WTC11 (cell line): ENCODE measurements at regions not wholly inside any gene's neighbourhood (a gene's known extent, or its start where the extent isn't known, plus 50 kb on each side); places are given as distances from the start of the nearest gene placed in this dataset.

Experiments used
- CTCF ChIP-seq: fragments of 200-600 bp; IDR thresholded peaks from 2 replicates; pipeline ENCODE4 v1.8.0; 2022; ENCODE audit warnings: antibody characterized with exemption
- E2F5 ChIP-seq: sonication (generic); formaldehyde crosslinking; IDR thresholded peaks from 2 replicates; pipeline ENCODE4 v1.8.1; 2022; ENCODE audit warnings: mild to moderate bottlenecking, moderate library complexity, missing genetic modification reagents
- ESRRA ChIP-seq: sonication (generic); formaldehyde crosslinking; IDR thresholded peaks from 2 replicates; pipeline ENCODE4 v1.8.1; 2022; ENCODE audit warnings: mild to moderate bottlenecking, missing genetic modification reagents, borderline replicate concordance
- FOXK1 ChIP-seq: sonication (generic); formaldehyde crosslinking; IDR thresholded peaks from 2 replicates; pipeline ENCODE4 v1.8.0; 2022; ENCODE audit warnings: mild to moderate bottlenecking, moderate library complexity, missing genetic modification reagents
- JAZF1 ChIP-seq: fragments of 250-450 bp; sonication (Bioruptor Pico); IDR thresholded peaks from 2 replicates; pipeline ENCODE4 v1.9.0; 2021; ENCODE audit warnings: moderate library complexity, mild to moderate bottlenecking, inconsistent platforms
- JUN ChIP-seq: sonication (generic); formaldehyde crosslinking; IDR thresholded peaks from 2 replicates; pipeline ENCODE4 v1.8.0; 2023; ENCODE audit warnings: mild to moderate bottlenecking, missing genetic modification reagents
- SP1 ChIP-seq: sonication (generic); formaldehyde crosslinking; conservative IDR thresholded peaks from 2 replicates; pipeline ENCODE4 v1.8.1; 2022; ENCODE audit warnings: missing genetic modification reagents
- TEAD4 ChIP-seq: sonication (generic); formaldehyde crosslinking; IDR thresholded peaks from 2 replicates; pipeline ENCODE4 v1.8.0; 2022; ENCODE audit warnings: mild to moderate bottlenecking, missing genetic modification reagents
- USF1 ChIP-seq: sonication (generic); formaldehyde crosslinking; IDR thresholded peaks from 2 replicates; pipeline ENCODE4 v1.8.0; 2022; ENCODE audit warnings: mild to moderate bottlenecking, missing genetic modification reagents

- TF ChIP-seq CTCF (no peak), TEAD4 (CRISPR knock-in tag) (no peak), JUN (CRISPR knock-in tag) (no peak), ESRRA (CRISPR knock-in tag) (no peak), USF1 (CRISPR knock-in tag) (no peak), JAZF1 (CRISPR knock-in tag) (no peak), SP1 (CRISPR knock-in tag) (no peak), E2F5 (no peak), FOXK1 (CRISPR knock-in tag) (no peak)
These were observed 412.1 kb upstream of the MYT1L start for GRCh38 chr2:2743164-2743571.
